ENCODE measurements at regions not wholly inside any gene's neighbourhood (a gene's known extent, or its start where the extent isn't known, plus 50 kb on each side); places are given as distances from the start of the nearest gene placed in this dataset.

GRCh38 chr15:50857763-50858162 is 50.7 kb upstream of the AP4E1 start:
- TF ChIP-seq CTCF (IDR thresholded peaks at IDR 0.05; ENCODE audit: low read length) (no peak), EZH2 (IDR thresholded peaks at IDR 0.05; ENCODE audit: borderline replicate concordance, low read length) (no peak)
